Effector CD4-positive, alpha-beta T cell (primary cell): ENCODE measurements at regions not wholly inside any gene's neighbourhood (a gene's known extent, or its start where the extent isn't known, plus 50 kb on each side); places are given as distances from the start of the nearest gene placed in this dataset.
"Not testable (repeated sequence)": the region's sequence is repeated elsewhere in the genome, so short reads cannot be mapped to it uniquely, and the experiment has no call there.

Experiments used
- DNase-seq: peaks from one replicate; pipeline ENCODE4 v3.0.0-alpha.2; 2020

DNA sequence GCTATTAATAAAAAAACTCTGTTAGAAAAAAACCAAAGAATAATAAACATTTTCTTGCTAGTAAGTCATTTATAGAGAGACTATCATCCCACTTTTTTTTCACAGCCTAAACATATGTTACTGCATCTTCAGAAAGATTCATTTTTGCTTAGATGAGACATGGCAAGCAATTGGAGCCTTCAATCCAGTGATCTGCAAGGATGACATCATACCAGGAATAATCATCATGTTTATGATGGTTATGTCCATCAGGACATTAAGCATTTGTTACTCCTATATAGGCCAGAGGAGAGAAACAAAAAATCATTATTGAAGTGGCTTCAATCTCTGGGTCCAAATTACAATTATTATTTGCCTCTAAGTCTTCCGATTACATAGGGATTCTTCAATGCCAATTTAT is 626.3 kb upstream of the CCNG1 start:
- DNase-seq, result no peak

- no peak for DNase-seq
These were observed 620.6 kb upstream of the CCNG1 start for GRCh38 chr5:162816816-162817215.

GRCh38 chr5:162817364-162817763 is 620.0 kb upstream of the CCNG1 start:
- DNase-seq, result no peak

DNA sequence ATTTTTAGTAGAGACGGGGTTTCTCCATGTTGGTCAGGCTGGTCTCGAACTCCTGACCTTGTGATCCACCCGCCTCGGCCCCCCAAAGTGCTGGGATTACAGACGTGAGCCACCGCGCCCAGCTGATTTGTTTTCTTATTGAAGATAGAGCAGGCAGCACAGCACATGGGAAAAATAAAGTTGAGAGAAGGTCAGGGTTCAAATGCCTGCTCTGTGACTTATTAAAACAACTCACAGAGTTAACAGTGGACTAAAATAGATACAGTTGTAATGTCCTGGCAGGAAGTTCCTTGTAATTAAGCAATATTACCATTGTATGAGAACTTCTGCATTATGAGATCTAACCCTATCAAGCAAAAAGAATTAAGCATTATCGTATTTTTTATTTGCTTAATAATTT is 615.7 kb upstream of the CCNG1 start:
- DNase-seq, result not testable (repeated sequence)

- DNase-seq, result no peak
These were observed 613.0 kb upstream of the CCNG1 start for GRCh38 chr5:162824360-162824759.

DNA sequence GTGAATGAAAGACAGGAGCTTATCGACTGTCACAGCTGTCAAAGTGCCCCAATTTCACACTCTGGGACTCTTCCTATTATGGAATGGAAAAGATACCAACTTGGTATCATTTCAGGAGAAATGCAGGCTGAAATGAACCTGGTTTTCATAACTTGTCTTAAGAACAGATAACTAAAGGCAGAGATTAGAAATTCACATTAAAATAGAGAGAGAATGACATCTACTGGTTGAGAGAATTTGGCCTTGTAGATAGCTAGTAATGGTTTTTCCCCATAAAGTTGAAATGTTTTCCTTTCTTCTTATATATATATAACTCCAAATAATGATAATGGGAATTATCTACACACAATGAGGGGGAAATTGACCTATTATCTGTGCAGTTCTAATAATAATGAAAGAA is 600.2 kb upstream of the CCNG1 start:
- no peak for DNase-seq

GRCh38 chr5:162842727-162843126 is 594.7 kb upstream of the CCNG1 start:
- DNase-seq, result no peak

- no peak for DNase-seq
These were observed 585.3 kb upstream of the CCNG1 start for GRCh38 chr5:162852134-162852533.

GRCh38 chr5:162858770-162859169 is 578.6 kb upstream of the CCNG1 start:
- no peak for DNase-seq

- no peak for DNase-seq
These were observed 566.4 kb upstream of the CCNG1 start for GRCh38 chr5:162870966-162871365.

DNA sequence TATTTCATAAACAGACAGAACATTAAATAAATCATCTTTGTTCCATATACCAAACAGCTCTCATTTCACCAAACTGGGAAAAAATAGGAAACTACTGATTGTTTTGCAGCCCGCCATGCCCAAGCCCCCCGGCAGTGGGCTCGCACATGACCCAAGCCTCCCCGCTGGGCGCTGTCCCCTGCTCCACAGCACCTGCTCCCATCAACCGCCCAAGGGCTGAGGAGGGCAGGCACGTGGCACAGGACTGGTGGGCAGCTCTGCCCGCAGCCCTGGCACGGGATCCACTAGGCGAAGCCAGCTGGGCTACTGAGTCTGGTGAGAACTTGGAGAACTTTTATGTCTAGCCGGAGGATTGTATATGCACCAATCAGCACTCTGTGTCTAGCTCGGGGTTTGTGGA is 554.8 kb upstream of the CCNG1 start:
- DNase-seq, result no peak

DNA sequence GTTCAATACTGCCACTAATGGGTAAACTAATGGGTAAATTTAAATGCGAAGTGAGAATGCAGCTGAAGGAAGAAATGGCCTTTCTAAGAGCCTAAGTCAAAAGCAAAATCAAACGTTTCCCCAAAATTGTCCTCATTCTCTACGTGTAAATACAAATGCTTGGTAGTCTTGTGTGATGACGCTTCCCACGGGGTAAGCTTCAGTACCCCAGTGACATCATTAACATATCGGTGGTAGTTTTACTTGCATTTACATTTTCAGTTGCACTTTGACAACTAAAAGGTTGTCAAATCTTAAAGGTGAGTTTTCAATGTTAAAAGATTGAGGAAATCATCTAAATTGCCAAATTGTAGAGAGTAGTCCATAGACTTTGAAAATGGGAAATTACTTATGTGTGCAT is 550.7 kb upstream of the CCNG1 start:
- no peak for DNase-seq

DNA sequence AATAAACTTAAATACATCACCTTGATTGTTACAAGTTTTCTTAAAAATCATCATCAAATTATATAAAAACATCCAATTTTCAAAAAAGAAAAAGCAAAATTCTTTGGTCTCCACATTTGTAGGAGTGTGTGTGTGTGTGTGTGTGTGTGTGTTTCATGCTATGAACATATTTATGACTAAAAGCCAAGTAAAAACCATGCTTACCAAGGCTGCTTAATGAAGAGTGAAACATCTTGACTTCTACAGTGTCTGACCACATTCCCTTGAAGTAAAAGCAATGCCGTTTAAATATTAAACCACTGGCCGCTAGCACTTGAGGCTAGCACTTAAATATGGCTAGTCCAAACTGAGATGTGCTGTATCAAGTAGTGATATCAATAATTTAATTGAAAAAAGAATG is 549.1 kb upstream of the CCNG1 start:
- no peak for DNase-seq

GRCh38 chr5:162911873-162912272 is 525.5 kb upstream of the CCNG1 start:
- DNase-seq, result no peak

- DNase-seq, result no peak
These were observed 521.0 kb upstream of the CCNG1 start for GRCh38 chr5:162916368-162916767.

DNA sequence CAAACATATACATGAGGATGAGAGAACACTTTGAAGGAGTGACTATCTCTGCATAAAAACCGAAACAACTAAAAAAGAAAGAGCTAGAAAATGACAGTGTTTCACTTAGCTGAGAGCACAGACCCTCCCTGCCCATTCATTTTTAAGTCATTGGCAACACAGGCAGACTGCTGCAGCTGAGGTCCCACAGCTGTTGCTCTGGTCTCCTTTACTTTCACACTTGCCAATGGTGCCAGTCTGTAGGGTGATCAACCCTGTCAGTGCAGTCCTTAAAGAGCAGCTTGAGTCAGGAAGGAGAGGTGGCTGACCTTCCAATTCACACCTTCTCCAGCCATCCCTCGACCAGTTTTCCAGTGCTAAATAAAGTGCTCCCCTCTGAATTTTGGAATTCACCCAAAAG is 508.3 kb upstream of the CCNG1 start:
- DNase-seq, result no peak

GRCh38 chr5:162931501-162931900 is 505.9 kb upstream of the CCNG1 start:
- no peak for DNase-seq

GRCh38 chr5:162939991-162940390 is 497.4 kb upstream of the CCNG1 start:
- no peak for DNase-seq

DNA sequence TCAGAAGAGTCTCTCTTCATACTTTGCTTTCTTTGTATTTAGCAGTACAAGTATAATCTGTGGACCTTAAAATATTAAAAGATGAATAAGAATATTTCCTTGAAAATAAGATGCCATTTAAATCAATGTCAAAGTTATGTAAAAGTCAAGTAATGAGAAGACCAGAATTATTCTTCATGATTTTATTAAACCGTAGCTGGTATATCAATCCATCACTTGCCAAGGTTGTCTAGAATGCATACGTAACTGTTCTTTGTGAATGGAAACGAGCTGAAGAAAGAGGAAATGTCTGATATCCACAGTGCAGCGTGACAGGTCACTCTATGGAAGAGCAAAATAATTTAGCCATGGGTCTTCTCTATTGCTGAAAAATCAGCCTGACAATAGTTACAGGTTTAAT is 488.7 kb upstream of the CCNG1 start:
- no peak for DNase-seq

DNA sequence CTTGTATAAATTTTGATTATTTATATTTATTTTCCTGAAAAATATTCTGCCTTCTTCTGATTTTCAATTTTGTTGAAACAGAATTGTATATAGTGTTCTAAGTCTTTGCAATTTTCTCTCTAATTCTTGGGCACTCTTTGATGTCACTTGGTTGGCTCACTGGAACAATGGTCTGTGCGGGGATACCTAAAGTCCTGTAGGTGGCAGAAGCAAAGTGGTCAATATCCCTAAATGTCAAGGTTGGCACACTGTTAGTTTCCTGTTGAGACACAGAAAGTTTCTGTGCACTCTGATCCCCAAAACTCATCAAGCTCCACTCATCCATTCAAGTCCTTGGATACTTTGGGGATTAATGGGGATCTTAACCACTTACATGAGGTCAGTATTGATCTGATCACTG is 480.8 kb upstream of the CCNG1 start:
- DNase-seq, result no peak

DNA sequence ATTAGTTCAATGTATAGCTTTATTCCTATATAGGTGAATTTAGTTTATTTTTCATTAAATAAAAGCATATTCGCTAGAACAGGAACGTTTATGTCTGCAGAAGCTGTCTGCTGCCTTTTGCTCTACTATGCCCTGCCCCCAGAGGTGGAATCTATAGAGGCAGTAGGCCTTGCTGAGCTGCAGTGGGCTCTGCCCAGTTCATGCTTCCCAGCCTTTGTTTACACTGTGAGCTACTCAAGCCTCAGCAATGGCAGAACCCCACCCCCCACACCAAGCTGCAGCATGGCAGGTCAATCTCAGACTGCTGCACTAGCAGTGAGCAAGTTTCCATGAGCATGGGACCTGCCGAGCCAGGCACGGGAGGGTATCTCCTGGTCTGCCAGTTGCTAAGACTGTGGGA is 473.3 kb upstream of the CCNG1 start:
- DNase-seq, result not testable (repeated sequence)

GRCh38 chr5:162990063-162990462 is 447.3 kb upstream of the CCNG1 start:
- no peak for DNase-seq

DNA sequence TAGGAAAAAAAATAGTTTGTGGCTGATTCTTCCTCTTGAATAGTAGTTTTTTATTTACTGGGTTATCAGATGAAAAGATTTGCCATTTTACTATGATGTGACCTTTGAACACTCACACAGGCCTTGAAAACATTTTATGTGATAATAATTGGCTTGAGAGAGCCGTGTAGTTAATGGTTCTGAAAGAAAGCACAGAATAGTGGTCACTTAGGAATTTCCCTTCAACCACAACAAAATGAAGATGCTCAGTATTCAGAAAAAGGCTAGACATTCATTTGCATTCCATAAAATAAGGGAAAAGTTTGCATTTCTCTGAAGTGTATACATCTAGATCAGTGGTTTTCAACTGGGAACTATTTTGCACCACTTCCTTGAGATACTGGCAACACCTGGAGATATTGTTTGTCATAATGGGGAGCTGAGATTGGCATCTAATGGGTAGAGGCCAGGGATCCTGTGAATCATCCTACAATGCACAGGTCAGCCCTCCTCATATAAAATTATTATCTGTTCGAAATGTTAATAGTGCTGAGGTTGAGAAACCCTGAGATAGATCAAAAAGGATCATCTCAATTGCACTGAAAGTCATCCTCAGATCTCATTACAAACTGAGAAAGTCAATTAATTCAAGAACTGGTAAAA is 446.4 kb upstream of the CCNG1 start:
- DNase-seq, result no peak

DNA sequence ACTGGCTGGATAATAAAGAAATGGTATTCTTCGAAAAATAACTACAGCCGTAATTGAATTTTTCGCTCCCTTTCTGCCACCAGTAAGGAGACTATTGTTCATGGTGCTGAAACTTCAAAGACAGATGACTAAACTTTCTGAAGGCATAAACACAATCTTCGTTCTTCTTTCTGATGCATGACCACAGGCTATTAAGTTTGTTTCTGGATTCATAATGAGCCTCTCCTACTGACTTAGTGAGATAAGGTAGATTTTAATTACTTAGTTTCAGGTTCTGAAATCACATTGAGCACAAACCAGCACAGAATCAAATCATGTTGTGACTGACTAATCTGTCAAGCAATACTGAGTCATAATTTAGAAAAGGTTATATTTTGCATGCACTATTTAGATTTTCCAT is 441.8 kb upstream of the CCNG1 start:
- no peak for DNase-seq

DNA sequence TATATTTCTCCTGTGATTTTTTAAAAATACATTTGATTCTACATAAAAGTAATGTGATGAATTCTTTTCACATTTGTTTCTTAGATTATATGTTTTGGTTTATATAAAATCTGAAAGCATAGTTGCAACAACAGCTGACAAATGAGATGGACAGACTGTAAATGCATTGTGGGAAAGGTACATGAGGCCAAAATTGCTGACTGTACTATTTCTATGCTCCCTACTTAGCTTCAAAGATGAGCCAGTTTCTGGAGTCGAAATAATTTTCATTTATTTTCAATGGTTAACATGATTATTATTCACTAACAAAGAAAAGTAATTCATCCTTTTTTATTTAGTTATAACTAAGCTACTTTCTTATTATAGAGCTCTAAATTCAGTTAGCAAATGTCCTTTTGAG is 441.3 kb upstream of the CCNG1 start:
- DNase-seq, result no peak

DNA sequence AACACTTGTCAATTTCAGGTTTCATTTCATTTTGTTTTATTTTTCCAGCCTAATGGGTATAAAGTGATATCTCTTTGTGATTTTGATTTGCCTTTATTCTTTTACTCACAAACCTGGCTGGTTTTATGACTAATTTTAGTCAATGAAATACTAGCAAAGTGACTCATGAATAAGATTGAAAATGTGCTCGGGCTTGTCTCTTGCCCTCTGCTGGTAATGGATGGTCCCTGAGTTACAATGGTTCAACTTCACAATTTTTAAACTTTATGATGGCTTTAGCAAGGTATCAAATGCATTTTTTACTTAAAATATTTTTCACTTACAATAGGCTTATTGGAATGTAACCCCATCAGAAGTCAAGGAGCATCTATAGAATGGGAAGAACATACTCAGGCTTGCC is 431.4 kb upstream of the CCNG1 start:
- no peak for DNase-seq
